NCI-H510A (cell line): ENCODE measurements at regions not wholly inside any gene's neighbourhood (a gene's known extent, or its start where the extent isn't known, plus 50 kb on each side); places are given as distances from the start of the nearest gene placed in this dataset.

Experiments
- DNase-seq: peaks from one replicate; lab custom pipeline; 2025; lab: John Stamatoyannopoulos, UW

GRCh38 chr9:87118594-87118993 is 171.3 kb upstream of the GAS1 start:
- no peak for DNase-seq

GRCh38 chr9:87119328-87119881 is 172.1 kb upstream of the GAS1 start:
- no peak for DNase-seq

GRCh38 chr9:87120610-87121009 is 173.3 kb upstream of the GAS1 start:
- DNase-seq = no peak

DNA sequence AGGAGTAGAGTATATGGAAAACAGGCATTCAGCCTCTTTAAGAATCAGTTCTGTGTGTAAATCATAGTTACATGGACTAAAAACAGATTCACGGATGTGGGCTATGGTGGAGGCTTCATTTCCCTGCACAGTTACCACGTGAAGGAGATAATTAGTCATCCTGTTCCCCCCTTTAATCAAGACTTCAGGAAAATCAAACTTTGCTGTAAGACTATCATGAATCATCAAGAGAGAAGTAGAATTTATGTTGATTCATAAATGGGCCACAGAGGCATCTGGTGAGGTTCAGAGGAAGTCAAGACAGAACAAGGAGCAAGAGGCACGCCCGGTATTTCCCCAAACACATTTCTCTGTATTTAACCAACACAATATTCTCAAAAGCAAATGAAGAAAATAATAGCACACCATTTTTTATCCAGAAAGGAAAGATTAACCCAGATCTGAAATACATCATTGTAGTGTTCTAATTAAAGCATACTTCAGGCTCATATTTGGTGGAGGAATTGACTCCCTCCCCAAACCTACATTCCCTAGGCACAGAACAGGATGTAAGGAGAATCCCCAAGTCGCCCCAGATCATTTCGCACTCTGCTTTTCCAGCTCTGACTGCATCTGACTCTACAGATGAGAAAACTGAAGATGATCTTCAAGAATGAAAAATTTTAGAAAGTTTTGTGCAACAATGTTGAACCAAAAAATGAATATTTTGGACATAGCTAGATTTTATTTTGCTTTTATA is 175.8 kb upstream of the GAS1 start:
- DNase-seq = no peak

GRCh38 chr9:87123830-87124229 is 176.5 kb upstream of the GAS1 start:
- no peak for DNase-seq

DNA sequence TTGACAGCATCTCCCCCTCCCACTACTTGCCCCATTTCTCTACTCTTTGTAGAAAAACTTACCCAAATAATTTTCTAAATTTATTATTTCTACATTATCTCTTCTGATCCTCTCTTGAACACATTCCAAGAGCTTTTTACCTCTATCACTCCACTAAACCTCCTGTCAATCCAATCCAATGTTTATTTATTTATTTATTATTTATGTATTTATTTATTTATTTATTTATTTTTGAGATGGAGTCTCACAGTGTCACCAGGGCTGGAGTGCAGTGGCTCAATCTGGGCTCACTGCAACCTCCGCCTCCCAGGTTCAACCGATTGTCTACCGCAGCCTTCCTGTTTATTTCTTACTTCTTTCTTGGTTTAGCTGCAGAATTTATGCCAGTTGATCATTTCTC is 178.5 kb upstream of the GAS1 start:
- DNase-seq = no peak

DNA sequence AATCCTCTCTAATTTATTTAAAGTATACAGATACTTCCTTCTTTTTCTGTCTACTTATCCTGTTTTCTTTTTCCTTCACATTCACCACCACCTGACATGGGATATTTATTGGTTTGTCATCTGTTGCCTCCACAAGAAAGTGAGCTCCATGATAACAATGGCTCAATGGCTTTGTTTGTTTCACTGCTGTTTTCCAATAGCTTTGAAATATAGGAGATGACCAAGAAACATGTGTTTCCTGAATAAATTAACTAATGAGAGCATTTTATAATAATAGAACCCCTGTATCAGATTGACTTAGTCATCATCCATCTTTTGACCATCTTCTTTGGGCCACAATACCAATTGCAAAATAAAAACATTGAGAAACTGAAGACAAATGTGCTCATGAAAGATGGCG is 180.2 kb upstream of the GAS1 start:
- DNase-seq = no peak

DNA sequence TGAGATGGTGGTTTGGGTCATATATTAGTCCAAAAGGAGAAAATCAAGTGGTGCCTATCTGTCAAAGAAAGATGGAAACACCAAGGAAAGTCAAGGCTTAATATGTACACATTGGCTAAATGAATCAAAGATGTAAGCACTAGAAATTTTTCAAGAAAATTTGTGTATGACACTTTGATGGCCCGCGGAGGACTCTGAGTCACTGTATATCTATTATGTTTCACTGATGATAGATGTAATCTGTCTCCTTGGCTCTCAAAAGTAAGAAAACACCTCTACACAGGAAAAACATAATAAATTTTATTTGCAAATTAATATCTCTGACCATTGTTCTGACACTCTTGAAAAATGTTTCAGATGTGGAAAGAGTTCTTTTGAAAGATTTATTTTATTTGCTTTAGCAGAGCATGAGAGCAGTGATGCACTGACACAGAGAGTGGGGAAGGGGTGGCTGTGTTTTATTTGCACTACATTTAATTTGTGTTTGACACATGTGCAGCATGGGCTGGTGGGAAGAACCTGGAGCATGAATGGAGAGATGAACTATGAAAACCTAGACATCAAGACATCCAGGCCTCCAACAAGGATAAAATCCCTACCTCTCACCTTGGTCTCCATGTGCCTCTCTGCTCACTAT is 180.8 kb upstream of the GAS1 start:
- DNase-seq = no peak

- no peak for DNase-seq
Observed at GRCh38 chr9:87128844-87129493, 181.7 kb upstream of the GAS1 start.

DNA sequence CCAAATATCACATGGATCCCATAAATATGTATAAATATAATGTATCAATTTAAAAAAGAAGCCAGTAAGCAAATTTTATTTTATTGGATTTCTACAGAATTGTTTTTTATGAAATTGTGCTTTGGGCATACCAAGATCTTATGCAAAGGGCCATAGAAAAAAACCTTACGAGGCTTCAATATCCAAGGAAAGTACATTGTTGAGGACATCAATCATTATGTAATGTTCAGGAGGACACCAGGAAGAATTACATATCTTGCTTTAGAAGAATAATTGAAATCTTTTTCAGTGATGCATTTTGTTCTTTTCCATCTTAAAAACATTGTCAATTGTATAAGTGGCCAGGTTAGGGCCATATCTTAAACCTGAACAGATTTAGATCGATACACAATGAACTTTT is 187.8 kb upstream of the GAS1 start:
- DNase-seq = no peak

DNA sequence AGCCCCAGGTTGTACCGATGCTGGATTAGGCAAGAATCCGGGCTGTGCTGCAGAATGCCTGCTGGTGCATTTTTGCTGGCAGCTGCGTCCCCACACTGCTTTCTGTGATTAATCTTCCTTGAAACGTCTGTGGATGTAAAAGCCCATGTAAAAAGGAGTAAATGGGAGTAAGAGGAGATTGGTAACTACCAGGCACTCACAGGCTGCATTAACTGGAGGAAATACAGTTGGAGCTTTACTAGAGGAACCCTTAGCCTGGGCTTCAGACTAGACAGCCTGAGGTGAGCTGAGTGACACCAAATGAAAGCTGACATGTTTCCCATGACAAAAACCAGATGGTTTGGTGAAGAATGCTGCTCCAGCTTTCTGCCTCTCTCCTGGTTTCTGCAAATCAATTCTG is 190.4 kb upstream of the GAS1 start:
- no peak for DNase-seq

GRCh38 chr9:87138128-87139040 is 191.1 kb upstream of the GAS1 start:
- DNase-seq = no peak

GRCh38 chr9:87139099-87139730 is 191.9 kb upstream of the GAS1 start:
- DNase-seq = no peak

GRCh38 chr9:87140142-87140541 is 192.8 kb upstream of the GAS1 start:
- DNase-seq = no peak

GRCh38 chr9:87140605-87141109 is 193.4 kb upstream of the GAS1 start:
- no peak for DNase-seq

DNA sequence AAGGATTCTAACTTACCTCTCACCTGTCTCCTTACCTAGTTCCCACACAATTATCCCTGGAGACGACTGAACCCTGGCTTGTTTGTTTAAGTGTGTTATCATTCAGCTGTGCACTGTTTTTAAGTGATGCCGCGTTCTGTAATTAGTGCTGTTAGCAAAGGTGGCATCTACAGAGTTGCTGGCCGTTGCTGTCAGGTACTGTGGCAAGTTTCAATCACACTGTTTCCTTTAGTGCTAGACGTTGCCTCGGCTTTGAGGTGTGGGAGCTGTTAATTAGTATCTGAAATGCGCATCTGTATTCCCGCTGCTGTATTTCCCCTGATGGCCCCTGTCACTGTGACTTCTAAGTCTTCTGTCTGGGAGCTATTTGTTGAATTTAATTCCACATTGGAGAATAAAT is 193.8 kb upstream of the GAS1 start:
- DNase-seq = no peak

DNA sequence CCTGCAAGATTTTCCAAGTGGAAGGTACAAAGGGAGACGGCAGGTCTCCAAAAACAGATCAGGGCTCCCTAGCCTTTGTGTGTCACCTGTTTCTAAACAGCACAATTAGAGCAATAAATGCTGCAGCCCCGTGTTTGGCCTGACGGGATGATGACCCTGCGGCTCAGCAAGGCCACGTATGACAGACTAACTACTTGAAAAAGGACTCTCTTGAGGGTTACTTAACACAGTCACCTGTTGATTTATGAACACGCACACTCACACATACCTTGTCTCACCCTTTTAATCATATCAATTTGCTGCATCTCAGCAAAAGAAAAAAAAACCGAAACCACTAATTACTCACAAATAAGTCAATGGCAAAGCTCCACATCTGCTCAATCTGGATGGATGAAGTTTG is 199.6 kb upstream of the GAS1 start:
- no peak for DNase-seq

DNA sequence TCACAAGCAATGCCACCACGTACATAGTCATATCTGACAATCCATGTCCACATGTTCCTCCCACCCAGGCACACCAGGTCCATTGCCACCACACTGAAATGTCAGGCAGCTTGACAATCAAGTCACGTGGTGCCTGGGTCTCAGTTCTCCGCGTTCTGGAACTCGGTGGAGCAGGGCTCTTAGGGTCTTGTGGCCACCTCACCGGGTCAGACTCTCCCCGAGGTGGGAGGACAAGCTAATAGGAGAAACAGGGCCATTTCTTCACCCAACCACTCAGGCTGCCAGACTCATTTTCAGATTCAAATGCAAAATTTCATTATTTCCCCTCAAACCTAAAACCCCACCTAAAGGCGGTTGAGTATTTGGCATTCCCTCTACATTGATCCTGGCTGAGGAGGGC is 200.5 kb upstream of the GAS1 start:
- no peak for DNase-seq

DNA sequence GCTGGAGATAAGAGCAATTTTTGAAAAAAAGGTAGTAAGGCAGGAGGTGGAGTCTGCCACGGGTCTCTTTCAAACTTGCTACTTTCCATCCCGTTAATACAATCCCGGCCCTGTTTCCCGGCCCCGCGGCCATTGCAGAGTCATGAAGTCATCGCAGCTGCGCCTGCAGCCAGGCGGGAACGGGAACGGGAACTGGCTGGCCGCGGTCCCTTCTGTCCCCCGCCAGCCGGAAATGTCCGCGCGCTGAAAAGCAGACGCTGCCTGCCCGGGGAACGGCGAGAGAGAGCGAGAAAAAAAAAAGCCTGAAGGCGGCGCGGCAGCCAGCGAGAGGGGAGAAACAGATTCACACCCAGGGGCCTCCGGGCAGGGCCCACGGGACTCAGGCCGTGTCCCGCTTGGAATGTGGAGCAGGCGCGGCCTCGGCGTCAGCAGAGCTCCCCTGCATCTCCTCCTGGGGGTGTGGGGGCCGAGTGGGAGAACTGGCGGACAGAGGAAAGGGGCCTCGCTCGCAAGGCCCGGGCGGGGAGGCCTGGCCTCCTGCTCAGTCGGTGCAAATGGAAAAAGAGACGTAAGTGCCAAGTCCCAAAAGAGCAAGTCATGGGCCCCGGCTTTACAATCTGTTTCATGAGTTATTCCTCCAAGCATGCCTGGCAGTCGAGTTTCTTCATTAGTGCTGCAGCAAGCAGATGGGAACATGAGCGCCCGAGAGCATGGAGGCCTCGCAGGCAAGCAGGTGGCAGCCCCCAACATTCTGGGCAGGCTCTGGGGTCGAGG is 201.2 kb upstream of the GAS1 start:
- no peak for DNase-seq

GRCh38 chr9:87149799-87150198 is 202.5 kb upstream of the GAS1 start:
- DNase-seq = no peak

DNA sequence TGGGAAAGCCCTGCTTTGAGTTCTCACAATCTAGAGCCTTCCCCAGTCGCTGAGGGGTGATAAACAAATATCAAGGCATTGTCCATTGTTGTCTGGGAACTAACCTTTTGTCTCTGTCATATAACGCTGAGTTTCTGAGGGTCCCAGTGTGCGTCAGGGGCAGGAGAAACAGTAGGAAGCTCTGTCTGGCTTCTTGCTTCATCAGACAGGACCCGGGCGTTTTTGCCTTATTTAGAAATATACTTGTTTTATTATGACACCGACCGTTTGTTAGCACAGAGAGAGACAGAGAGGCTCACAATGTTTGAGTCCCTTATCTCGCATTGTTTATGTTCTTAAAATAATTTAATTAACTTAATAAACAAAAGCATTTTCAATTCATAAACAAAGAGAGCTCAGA is 204.9 kb upstream of the GAS1 start:
- DNase-seq = no peak
